HG03439 (cell line): ENCODE measurements at regions not wholly inside any gene's neighbourhood (a gene's known extent, or its start where the extent isn't known, plus 50 kb on each side); places are given as distances from the start of the nearest gene placed in this dataset.

Experiments used
- ATAC-seq: cut with Tn5 transposase; IDR thresholded peaks from one replicate; pipeline ENCODE4 v1.9.1; 2021; ENCODE audit warnings: mild to moderate bottlenecking, moderate library complexity; ENCODE audit not compliant: unreplicated experiment

GRCh38 chr7:84256571-84256971 is 62.0 kb upstream of the SEMA3A start:
- no peak for ATAC-seq

- no peak for ATAC-seq
Measured at GRCh38 chr7:84251277-84251781, 56.7 kb upstream of the SEMA3A start.

- ATAC-seq = no peak
Measured at GRCh38 chr7:84250452-84250851, 55.9 kb upstream of the SEMA3A start.

DNA sequence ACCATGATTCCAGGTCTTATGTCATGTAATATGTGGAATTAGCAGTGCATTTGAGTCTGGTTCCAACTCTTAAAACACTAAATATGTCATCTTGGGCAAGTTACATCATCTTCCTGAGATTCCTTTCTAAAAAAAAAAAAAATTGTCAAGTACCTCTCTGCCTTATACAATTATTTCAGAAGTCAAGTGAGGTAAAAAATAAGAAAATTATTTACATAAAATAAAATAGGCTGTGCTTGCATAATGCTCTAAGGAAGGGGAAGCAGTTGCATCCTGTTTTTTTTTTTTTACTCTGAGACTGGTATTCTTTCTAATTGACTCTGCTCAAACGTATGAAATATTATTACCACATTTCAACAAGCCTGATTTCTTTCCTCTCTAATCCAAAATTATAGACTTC is 55.1 kb upstream of the SEMA3A start:
- no peak for ATAC-seq

- no peak for ATAC-seq
Measured at GRCh38 chr7:84248843-84249242, 54.3 kb upstream of the SEMA3A start.

GRCh38 chr7:84248267-84248666 is 53.7 kb upstream of the SEMA3A start:
- ATAC-seq = peak; percentile 67

- no peak for ATAC-seq
Measured at GRCh38 chr7:84247591-84247990, 53.0 kb upstream of the SEMA3A start.

- ATAC-seq = no peak
Measured at GRCh38 chr7:84245835-84246234, 51.2 kb upstream of the SEMA3A start.
